Mucosa of stomach (tissue), 1 donor: ENCODE measurements at regions not wholly inside any gene's neighbourhood (a gene's known extent, or its start where the extent isn't known, plus 50 kb on each side); places are given as distances from the start of the nearest gene placed in this dataset.

Experiments used
- H3K27me3 ChIP-seq: one replicate; pipeline ENCODE4 v1.7.0; 2013; ENCODE audit warnings: mild to moderate bottlenecking, low read length; ENCODE audit not compliant: control insufficient read depth, insufficient read depth
- H3K36me3 ChIP-seq: one replicate; pipeline ENCODE4 v1.7.0; 2013; ENCODE audit warnings: low read length; ENCODE audit not compliant: control insufficient read depth, insufficient read depth
- H3K4me1 ChIP-seq: one replicate; pipeline ENCODE4 v1.7.0; 2013; ENCODE audit warnings: mild to moderate bottlenecking, low read length; ENCODE audit not compliant: control insufficient read depth, insufficient read depth
- H3K4me3 ChIP-seq: one replicate; pipeline ENCODE4 v1.7.0; 2013; ENCODE audit warnings: low read length
- H3K9ac ChIP-seq: one replicate; pipeline ENCODE4 v1.7.0; 2013; ENCODE audit warnings: mild to moderate bottlenecking, low read length, moderate library complexity
- H3K9me3 ChIP-seq: one replicate; pipeline ENCODE4 v1.7.0; 2013; ENCODE audit warnings: mild to moderate bottlenecking, low read length, moderate library complexity; ENCODE audit not compliant: control insufficient read depth
- donor health status: Pancreatic carcinoma.

DNA sequence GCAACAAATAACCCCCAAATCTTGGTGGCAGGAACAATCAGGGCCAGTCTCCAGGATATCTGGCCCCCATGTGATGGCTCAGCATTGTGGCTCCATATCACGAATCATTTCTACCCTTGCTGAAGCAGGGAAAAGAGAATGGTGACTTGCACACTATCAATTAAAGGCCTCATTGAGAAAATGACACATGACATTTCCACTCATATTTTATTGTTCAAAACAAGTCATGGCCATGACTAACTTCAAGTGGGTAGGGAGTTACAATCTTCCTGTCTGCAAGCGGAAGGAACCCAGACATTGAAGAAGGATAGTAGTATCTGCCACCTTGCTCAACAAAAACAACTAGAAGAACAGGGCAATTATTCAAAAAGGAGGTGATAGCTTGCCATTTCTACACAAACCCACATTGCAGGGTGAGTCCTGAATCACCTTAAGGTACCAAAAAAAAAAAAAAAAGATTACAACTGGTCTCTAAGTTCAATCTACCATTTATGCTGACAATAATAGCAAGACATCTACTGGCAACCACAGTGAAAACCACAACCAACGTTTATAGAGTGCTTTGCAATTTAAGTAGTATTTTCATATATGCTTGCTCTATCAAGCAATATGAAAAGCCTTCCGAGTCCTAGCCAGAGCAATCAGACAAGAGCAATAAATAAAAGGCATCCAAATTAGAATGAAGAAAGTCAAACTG lies 186.7 kb upstream of the DAPK1 start:
- Histone ChIP-seq H3K36me3 (no peaks in the 10 kb centered on the region), H3K9me3 (no peaks in the 10 kb centered on the region), H3K9ac (no peak overlapping the region), H3K4me3 (no peak overlapping the region), H3K27me3 (no peaks in the 10 kb centered on the region), H3K4me1 (no peaks in the 10 kb centered on the region)

DNA sequence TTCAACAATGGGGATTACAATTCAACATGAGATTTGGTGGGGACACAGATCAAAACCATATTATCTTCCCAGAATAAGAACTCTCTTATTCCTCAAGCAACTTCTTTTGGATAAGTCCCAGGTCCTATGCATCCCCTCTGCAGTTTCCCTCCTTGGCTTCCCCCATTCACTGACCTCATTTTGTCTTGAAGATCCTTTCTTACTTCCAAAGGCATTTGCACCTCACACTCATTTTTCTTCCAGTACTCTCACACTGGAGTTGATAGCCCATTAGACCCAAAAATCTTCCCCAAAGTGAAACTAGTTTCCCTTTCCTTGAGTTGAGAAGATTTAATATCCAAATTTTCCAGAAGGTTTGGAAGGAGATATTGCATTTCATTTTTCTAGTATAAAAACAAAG lies 178.0 kb upstream of the DAPK1 start:
- no peaks in the 10 kb centered on the region for H3K9me3 ChIP-seq
- no peaks in the 10 kb centered on the region for H3K4me1 ChIP-seq
- H3K9ac ChIP-seq: no peak overlapping the region
- H3K27me3 ChIP-seq: no peaks in the 10 kb centered on the region
- no peak overlapping the region for H3K4me3 ChIP-seq
- H3K36me3 ChIP-seq: no peaks in the 10 kb centered on the region

DNA sequence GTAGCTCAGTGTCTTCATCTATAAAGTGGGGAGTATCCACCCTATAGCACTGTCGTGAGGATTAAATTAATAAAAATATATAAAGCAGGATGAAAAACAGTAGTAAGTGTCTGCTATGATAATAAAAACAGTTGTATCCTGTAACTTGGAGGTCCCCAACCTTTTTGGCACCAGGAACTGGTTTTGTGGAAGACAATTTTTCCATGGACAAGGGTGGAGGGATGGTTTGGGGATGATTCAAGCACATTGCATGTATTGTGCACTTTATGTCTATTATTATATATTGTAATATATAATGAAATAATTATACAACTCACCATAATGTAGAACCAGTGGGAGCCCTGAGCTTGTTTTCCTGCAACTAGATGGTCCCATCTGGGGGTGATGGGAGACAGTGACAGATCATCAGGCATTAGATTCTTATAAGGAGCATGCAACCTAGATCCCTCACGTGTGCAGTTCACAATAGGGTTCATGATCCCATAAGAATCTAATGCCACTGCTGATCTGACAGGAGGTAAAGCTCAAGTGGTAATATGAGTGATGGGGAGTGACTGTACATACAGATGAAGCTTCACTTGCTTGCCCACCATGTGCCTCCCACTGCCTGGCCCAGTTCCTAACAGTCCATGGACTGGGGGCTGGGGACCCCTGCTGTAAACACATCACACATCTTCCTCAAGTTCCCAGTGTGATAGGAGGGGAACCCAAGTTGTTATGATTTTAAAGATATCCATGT lies 177.4 kb upstream of the DAPK1 start:
- Histone ChIP-seq H3K9ac (no peak overlapping the region), H3K9me3 (no peaks in the 10 kb centered on the region), H3K36me3 (no peaks in the 10 kb centered on the region), H3K4me3 (no peak overlapping the region), H3K4me1 (no peaks in the 10 kb centered on the region), H3K27me3 (no peaks in the 10 kb centered on the region)

DNA sequence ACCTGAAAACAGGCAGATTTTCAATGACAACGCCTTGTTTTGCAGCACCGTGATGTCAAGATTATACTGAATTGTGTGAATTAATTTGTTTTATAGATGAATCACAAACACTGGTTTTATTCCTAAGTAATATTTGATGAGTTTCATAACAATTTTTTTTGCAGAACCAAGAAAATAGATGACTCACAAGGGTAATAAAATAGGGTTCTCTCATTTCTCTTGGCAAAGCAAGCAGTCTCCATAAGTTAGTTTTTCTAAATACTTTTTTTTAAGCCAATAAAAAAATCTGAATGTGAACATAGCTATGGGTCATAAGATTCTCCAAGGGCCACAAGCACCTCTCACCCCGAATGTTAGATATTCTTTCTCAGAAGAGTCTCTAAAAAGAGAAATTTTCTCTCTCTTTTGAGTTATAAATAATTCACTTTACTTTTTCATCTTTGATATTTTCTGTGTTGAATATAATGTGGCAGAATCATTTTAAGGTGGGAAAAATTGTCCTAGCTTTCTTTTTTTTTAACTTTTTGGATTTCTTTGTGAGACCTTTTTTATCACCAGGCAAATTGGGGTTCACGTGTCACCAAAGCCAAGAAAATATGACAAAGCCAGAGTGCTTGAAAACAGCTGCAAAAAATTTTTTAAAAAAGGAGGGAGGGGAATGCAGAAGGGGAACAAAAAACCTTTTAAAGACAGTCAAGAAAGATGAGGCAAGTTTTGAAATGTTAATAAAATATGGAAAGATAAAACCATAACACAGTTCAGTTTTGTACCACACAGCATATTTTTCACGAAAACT lies 174.6 kb upstream of the DAPK1 start:
- Histone ChIP-seq H3K36me3 (no peaks in the 10 kb centered on the region), H3K4me3 (no peak overlapping the region), H3K27me3 (peaks cover 3% of the 10 kb centered on the region), H3K9ac (no peak overlapping the region), H3K4me1 (no peaks in the 10 kb centered on the region), H3K9me3 (no peaks in the 10 kb centered on the region)

DNA sequence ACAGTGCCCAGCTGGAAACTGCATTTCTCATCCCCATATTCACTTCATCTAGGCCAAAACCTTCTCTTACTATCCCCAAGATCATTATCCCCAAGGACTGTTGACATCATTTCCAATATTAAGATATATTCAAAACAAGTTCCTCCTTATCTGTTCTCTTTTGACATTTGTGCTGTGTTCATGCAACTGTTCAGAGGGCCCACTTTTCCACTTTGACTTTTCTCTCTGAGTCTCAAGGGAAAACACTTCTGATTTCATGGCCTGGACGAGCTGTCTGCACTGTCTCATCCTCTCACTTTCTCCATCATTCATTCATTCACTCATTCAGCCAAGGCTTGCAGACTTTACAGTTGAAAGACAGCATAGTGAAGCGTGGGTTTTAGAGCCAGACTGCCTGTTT lies 173.7 kb upstream of the DAPK1 start:
- H3K4me1 ChIP-seq: no peaks in the 10 kb centered on the region
- H3K9me3 ChIP-seq: no peaks in the 10 kb centered on the region
- no peak overlapping the region for H3K9ac ChIP-seq
- no peaks in the 10 kb centered on the region for H3K36me3 ChIP-seq
- H3K4me3 ChIP-seq: no peak overlapping the region
- H3K27me3 ChIP-seq: peaks cover 3% of the 10 kb centered on the region

DNA sequence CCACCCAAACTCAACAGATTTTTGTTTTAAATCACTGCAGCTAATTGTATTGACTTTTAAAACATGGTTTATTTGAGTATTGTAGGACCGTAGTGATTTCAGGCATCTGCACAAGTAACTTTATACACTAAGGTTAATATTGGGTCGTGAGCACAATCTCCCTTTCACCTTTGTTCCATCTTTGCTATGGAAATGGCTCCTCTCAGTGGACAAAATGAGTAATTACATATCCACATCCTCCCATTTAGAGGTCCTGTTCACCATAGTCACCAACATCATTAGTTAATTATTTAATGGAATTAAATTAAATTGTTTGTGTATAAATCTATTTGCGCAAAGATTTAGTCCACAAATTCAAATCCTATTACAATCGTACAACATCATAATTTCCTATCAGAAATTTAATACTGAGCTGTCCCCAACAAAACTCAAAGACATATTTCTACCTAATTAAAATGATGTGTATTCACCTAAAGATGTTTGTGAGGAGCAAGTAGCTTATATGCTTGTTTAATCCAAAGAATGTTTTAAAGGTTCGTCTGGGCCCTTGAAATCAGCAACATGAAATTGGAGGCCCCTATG lies 173.0 kb upstream of the DAPK1 start:
- no peaks in the 10 kb centered on the region for H3K36me3 ChIP-seq
- peaks cover 3% of the 10 kb centered on the region for H3K27me3 ChIP-seq
- H3K4me3 ChIP-seq: no peak overlapping the region
- H3K4me1 ChIP-seq: no peaks in the 10 kb centered on the region
- H3K9me3 ChIP-seq: no peaks in the 10 kb centered on the region
- no peak overlapping the region for H3K9ac ChIP-seq

DNA sequence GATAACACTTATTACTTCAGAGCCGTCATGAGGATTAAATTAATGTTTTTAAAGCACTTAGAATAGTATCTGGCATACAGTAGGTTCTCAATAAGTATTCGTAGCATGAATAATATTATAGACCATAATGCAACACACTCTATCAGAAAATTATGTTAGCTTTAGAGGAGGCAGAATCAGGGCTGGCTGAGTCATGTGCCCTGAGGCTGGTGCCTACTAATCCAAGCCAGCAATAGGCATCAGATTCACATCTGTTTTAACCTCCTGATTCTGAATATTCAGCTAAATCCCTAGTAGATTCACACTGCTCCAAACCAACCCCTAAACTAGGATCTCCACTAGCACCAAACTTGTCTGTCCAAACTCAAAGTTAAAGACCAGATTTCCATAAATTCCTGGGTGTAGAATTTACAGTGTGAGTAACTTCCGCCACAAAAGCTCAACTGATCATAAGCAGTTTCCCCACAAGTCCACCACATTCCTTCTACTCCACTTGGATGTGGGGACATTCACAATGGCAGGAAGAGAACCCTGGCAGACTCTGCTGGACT lies 170.0 kb upstream of the DAPK1 start:
- Histone ChIP-seq H3K9ac (no peak overlapping the region), H3K36me3 (no peaks in the 10 kb centered on the region)

DNA sequence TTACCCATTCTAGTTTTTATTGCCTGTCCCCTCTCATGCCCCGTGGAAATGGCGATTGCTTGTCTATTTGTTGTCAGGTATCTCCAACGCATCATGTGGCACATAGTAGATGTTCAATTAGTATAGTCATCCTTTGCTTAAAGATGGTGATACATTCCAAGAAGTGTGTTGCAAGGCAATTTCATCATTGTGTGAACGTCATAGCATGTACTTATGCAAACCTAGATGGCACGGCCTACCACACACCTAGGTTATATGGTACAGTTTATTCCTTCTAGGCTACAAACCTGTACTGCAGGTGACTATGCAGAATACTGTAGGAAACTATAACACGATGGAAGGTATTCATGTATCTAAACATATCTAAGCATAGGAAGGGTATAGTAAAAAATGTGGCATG lies 163.9 kb upstream of the DAPK1 start:
- peaks cover 16% of the 10 kb centered on the region for H3K27me3 ChIP-seq
- no peaks in the 10 kb centered on the region for H3K36me3 ChIP-seq
- no peaks in the 10 kb centered on the region for H3K9me3 ChIP-seq
- H3K9ac ChIP-seq: no peak overlapping the region
- peaks cover 14% of the 10 kb centered on the region for H3K4me1 ChIP-seq
- no peak overlapping the region for H3K4me3 ChIP-seq

More for the DNA sequence above, 170.0 kb upstream of the DAPK1 start:
- Histone ChIP-seq H3K27me3 (peaks cover 3% of the 10 kb centered on the region), H3K9me3 (no peaks in the 10 kb centered on the region), H3K4me1 (no peaks in the 10 kb centered on the region), H3K4me3 (no peak overlapping the region)

DNA sequence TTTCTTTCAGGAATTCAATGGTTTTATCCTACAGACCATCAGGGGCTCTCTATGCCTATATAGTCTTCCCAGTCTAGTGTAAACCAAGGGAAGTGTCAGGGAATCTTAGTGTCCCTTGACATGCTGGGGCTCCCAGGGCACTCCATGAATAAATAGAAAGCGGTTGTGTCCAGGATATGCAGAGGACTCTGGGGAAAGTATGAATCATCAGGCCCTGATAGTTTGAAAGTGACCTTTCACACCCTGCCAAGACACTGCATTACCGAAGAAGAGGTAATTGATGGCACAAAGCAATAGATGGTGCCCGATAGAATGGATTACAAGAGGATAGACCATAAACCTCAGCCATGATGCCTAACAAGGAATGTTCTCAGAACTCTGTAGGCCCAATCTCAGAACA lies 163.3 kb upstream of the DAPK1 start:
- Histone ChIP-seq H3K4me3 (no peak overlapping the region), H3K4me1 (peaks cover 14% of the 10 kb centered on the region), H3K36me3 (no peaks in the 10 kb centered on the region), H3K9me3 (no peaks in the 10 kb centered on the region), H3K9ac (no peak overlapping the region), H3K27me3 (peaks cover 16% of the 10 kb centered on the region)

DNA sequence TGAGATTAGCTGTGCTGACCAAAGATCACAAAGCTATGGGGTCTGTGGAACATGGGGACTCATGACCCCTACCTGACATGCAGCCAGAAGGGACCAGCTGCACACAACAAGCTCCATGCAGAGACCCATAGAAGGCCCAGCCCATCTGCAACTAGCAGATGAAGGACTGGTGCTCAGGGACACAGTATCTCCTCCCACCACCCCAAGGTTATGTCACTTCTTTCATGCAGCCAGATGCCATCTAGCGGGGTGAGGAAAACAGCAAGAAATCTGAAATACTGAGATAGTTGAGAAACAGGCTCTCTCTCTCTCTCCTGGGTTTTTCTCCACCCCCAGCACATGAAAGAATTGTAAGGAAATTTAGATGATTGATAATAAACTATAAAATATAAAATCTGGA lies 161.3 kb upstream of the DAPK1 start:
- peaks cover 14% of the 10 kb centered on the region for H3K4me1 ChIP-seq
- H3K9me3 ChIP-seq: no peaks in the 10 kb centered on the region
- H3K36me3 ChIP-seq: no peaks in the 10 kb centered on the region
- H3K9ac ChIP-seq: peak overlapping the region; percentile 20
- H3K4me3 ChIP-seq: no peak overlapping the region
- H3K27me3 ChIP-seq: peaks cover 16% of the 10 kb centered on the region

DNA sequence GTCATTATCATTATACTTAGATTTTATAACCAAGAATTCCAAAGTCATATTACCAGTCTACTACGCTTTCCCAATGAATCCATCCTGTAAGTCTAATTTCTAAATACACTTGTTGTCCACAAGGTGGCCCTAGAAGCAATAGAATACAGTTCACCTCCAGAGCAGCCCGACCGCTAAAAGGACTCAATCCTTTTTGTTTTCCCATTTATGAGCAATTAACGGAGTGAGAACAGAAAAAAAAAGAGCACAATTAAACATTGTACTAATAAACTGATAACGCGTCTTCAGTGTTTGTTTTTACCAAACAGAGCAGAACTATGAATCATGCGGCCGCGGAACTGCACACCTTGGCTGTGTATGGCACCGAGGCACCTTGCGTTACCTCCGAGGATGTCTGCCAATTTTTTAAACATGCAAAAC lies 160.7 kb upstream of the DAPK1 start:
- Histone ChIP-seq H3K27me3 (peaks cover 16% of the 10 kb centered on the region), H3K4me1 (peaks cover 14% of the 10 kb centered on the region), H3K9ac (no peak overlapping the region), H3K36me3 (no peaks in the 10 kb centered on the region), H3K9me3 (no peaks in the 10 kb centered on the region), H3K4me3 (no peak overlapping the region)
